Endothelial cell of umbilical vein (primary cell): ENCODE measurements at regions not wholly inside any gene's neighbourhood (a gene's known extent, or its start where the extent isn't known, plus 50 kb on each side); places are given as distances from the start of the nearest gene placed in this dataset.

Experiments
- BruUV-seq: library from RNA; stranded (reverse); fragments of 400-500 nt; replicated peaks from 2 replicates; lab custom pipeline; 2021; lab: Mats Ljungman, UMichigan
- CTCF ChIA-PET: fragments of 300-600, 350-600 bp; sonication (Branson Sonifier 250); formaldehyde crosslinking; loops from one replicate; lab custom pipeline; 2021; ENCODE audit warnings: antibody characterized with exemption, inconsistent platforms; lab: Charles Lee
- POLR2A ChIA-PET: fragments of 300-600, 350-600 bp; sonication (Branson Sonifier 250); formaldehyde crosslinking; loops from one replicate; lab custom pipeline; 2021; ENCODE audit warnings: antibody characterized with exemption, inconsistent platforms; lab: Charles Lee
- DNase-seq: peaks from one replicate; pipeline ENCODE4 v3.0.0-alpha.2; 2011; ENCODE audit warnings: low read depth, low spot score
- FAIRE-seq: peaks from 2 replicates; lab custom pipeline; 2011; peaks lifted over from hg19 to GRCh38; lab: Jason Lieb, UNC
- H2AFZ ChIP-seq: 2 replicates; pipeline ENCODE4 v1.6.0; 2012; ENCODE audit warnings: low read depth, low read length, control low read depth, inconsistent platforms
- H3K27ac ChIP-seq: 2 replicates; pipeline ENCODE4 v1.5.1; 2011; ENCODE audit warnings: low read depth, mild to moderate bottlenecking, control low read depth, low read length, moderate library complexity; ENCODE audit not compliant: insufficient read depth
- H3K27me3 ChIP-seq, 2 experiments: 2 replicates each; pipeline versions ENCODE4 v1.6.0 to v1.6.1; 2011; ENCODE audit warnings: low read length in 2 of 2, mixed read lengths in 1 of 2; ENCODE audit not compliant: control insufficient read depth in 2 of 2, insufficient read depth in 2 of 2
- H3K36me3 ChIP-seq, 2 experiments: 2 replicates in 1 of 2; 3 replicates in 1 of 2; pipeline ENCODE4 v1.5.1; 2011; ENCODE audit warnings: low read length in 2 of 2, mild to moderate bottlenecking in 1 of 2, moderate library complexity in 1 of 2; ENCODE audit not compliant: control insufficient read depth in 2 of 2, insufficient read depth in 2 of 2; ENCODE audit errors: extremely low read depth in 1 of 2
- H3K4me1 ChIP-seq: 3 replicates; pipeline ENCODE4 v1.5.1; 2011; ENCODE audit warnings: mild to moderate bottlenecking, low read length; ENCODE audit not compliant: control insufficient read depth, insufficient read depth; ENCODE audit errors: extremely low read depth
- H3K4me2 ChIP-seq: 2 replicates; pipeline ENCODE4 v1.6.1; 2011; ENCODE audit warnings: low read length, control low read depth, mixed read lengths; ENCODE audit not compliant: insufficient read depth
- H3K4me3 ChIP-seq, 3 experiments: fragments of 200-600 bp in 1 of 3; sonication (generic), shearing (Covaris generic) in 1 of 3; replicated peaks in 1 of 3; 2 replicates each; pipeline ENCODE4 v1.5.1; 2011 to 2016; ENCODE audit warnings: control low read depth in 3 of 3, low read length in 3 of 3, mild to moderate bottlenecking in 2 of 3, inconsistent platforms in 1 of 3, low read depth in 1 of 3, moderate library complexity in 1 of 3; ENCODE audit not compliant: insufficient read depth in 1 of 3
- H3K79me2 ChIP-seq: 2 replicates; pipeline ENCODE4 v1.6.0; 2012; ENCODE audit warnings: low read length, inconsistent platforms; ENCODE audit not compliant: control insufficient read depth, insufficient read depth
- H3K9ac ChIP-seq: replicated peaks from 2 replicates; pipeline ENCODE3; 2011; ENCODE audit warnings: low read length, control low read depth; ENCODE audit not compliant: insufficient read depth; ENCODE audit errors: extremely low read depth
- H3K9me1 ChIP-seq: replicated peaks from 3 replicates; pipeline ENCODE4 v1.6.0; 2011; ENCODE audit warnings: mild to moderate bottlenecking, low read length; ENCODE audit not compliant: control insufficient read depth, insufficient read depth; ENCODE audit errors: extremely low read depth
- H3K9me3 ChIP-seq: replicated peaks from 2 replicates; pipeline ENCODE4 v1.5.1; 2012; ENCODE audit warnings: low read length, inconsistent platforms; ENCODE audit not compliant: control insufficient read depth, insufficient read depth
- H4K20me1 ChIP-seq: replicated peaks from 2 replicates; pipeline ENCODE3; 2011; ENCODE audit warnings: mild to moderate bottlenecking, low read length; ENCODE audit not compliant: control insufficient read depth, insufficient read depth; ENCODE audit errors: extremely low read depth
- FOS ChIP-seq: IDR thresholded peaks from 2 replicates; pipeline ENCODE4 v1.6.1; 2011; ENCODE audit warnings: mild to moderate bottlenecking, low read length, moderate library complexity, borderline replicate concordance; ENCODE audit not compliant: insufficient read depth
- GATA2 ChIP-seq: IDR thresholded peaks from 2 replicates; pipeline ENCODE4 v1.7.0; 2011; ENCODE audit warnings: low read depth, mild to moderate bottlenecking, moderate library complexity, mixed read lengths, low read length; ENCODE audit not compliant: insufficient read length, insufficient read depth
- JUN ChIP-seq: IDR thresholded peaks from 2 replicates; pipeline ENCODE4 v1.6.1; 2011; ENCODE audit warnings: borderline replicate concordance, low read depth; ENCODE audit not compliant: insufficient read length, insufficient read depth
- MYC ChIP-seq: IDR thresholded peaks from one replicate; pipeline ENCODE4 v1.6.1; 2011; ENCODE audit warnings: mild to moderate bottlenecking, low read depth, low read length
- POLR2A ChIP-seq: IDR thresholded peaks from 2 replicates; pipeline ENCODE4 v1.6.1; 2012; ENCODE audit warnings: low read depth, mild to moderate bottlenecking, control low read depth, low read length
- POLR2AphosphoS5 ChIP-seq: IDR thresholded peaks from 2 replicates; pipeline ENCODE4 v1.6.1; 2012; ENCODE audit warnings: low read depth, mild to moderate bottlenecking, control low read depth, low read length, moderate library complexity; ENCODE audit not compliant: insufficient read depth
- dilution Hi-C: fragments of 300-500 bp; cut with MboI; formaldehyde crosslinking; loops from one replicate; pipeline ENCODE4 v1.15.0; 2019; ENCODE audit warnings: low sequenced_read_pairs; ENCODE audit not compliant: extremely low pct_ligation_motif_present
- intact Hi-C: fragments of 100-400 bp; cut with micrococcal nuclease; formaldehyde crosslinking; loops from one replicate; pipeline ENCODE4 v1.10.0; 2022
- TF ChIP-seq, protein P1 (sequence below), 2 donors: IDR thresholded peaks; 1 replicate in 1 of 2; 2 replicates in 1 of 2; pipeline ENCODE4 v1.5.1; 2011; ENCODE audit warnings: low read length in 2 of 2, mild to moderate bottlenecking in 2 of 2, moderate library complexity in 2 of 2, control low read depth in 1 of 2, inconsistent platforms in 1 of 2, low read depth in 1 of 2; ENCODE audit not compliant: insufficient read depth in 1 of 2; ENCODE audit errors: extremely low read depth in 1 of 2
- TF ChIP-seq, protein P2 (sequence below): IDR thresholded peaks from 2 replicates; pipeline ENCODE4 v1.6.1; 2011; ENCODE audit not compliant: insufficient read depth, insufficient read length

DNA sequence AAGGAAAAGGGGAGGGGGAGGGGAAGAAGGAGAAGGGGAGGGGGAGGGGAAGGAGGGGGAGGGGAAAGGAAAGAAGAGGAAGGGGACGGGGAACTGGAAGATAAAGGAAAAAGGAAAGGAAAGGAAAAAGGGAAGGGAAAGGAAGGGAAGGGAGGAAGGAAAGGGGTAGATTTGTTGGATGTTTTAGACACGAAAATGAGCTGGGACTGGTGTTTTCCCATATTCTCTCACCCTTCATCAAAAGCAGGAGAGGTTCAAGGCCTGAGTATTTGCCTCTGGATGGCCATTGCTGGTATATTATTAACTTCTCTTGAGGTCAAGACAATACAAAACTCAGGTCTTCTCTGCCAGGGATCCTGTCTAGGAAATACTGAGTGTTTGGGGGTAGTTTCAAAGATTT is 652.7 kb downstream of the ANKRD7 start:
- BruUV-seq = no TSS peak
- TF ChIP-seq POLR2AphosphoS5 (no peak), MYC (no peak), GATA2 (no peak)
- TF ChIP-seq, protein P1, sequence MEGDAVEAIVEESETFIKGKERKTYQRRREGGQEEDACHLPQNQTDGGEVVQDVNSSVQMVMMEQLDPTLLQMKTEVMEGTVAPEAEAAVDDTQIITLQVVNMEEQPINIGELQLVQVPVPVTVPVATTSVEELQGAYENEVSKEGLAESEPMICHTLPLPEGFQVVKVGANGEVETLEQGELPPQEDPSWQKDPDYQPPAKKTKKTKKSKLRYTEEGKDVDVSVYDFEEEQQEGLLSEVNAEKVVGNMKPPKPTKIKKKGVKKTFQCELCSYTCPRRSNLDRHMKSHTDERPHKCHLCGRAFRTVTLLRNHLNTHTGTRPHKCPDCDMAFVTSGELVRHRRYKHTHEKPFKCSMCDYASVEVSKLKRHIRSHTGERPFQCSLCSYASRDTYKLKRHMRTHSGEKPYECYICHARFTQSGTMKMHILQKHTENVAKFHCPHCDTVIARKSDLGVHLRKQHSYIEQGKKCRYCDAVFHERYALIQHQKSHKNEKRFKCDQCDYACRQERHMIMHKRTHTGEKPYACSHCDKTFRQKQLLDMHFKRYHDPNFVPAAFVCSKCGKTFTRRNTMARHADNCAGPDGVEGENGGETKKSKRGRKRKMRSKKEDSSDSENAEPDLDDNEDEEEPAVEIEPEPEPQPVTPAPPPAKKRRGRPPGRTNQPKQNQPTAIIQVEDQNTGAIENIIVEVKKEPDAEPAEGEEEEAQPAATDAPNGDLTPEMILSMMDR (IDR thresholded peaks at IDR 0.05; ENCODE audit: extremely low read depth in 1 of 2, insufficient read depth in 1 of 2, low read depth in 1 of 2, low read length in 2 of 2) = no peak

DNA sequence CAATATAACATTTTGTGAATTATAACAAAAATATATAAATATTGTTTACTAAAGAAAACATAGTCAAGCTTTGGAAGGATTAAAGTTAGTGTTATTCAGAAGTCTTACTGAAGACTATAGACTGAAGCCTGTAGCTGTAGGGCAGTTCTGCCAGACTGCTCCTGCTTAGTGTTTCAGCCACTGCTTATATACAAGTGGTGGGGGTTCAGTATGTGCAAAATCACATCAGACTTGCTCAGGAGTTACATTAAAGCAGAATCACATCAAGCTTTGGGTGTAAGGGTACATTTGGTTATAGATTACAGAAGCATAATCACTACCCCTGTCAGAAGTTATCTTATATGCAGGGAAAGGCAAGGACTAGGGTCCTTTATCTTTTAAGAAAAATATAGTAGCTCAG is 653.8 kb downstream of the ANKRD7 start:
- Histone ChIP-seq H3K27me3 (no peaks in the 10 kb centered on the region), H2AFZ (no peak overlapping the region), H3K9ac (no peak overlapping the region), H3K27ac (no peak overlapping the region), H3K9me1 (no peaks in the 10 kb centered on the region), H4K20me1 (no peaks in the 10 kb centered on the region), H3K4me3 (no peak overlapping the region), H3K79me2 (no peaks in the 10 kb centered on the region), H3K9me3 (no peaks in the 10 kb centered on the region), H3K4me1 (no peaks in the 10 kb centered on the region), H3K4me2 (no peak overlapping the region), H3K36me3 (no peaks in the 10 kb centered on the region)
- no TSS peak for BruUV-seq
- no peak for DNase-seq
- dilution Hi-C loops (no loop called here), intact Hi-C loops (no loop called here)
- ChIA-PET POLR2A (no interaction called here), CTCF (no interaction called here)
- TF ChIP-seq POLR2A (no peak), JUN (no peak), GATA2 (no peak), POLR2AphosphoS5 (no peak), FOS (no peak), MYC (no peak)
- TF ChIP-seq, protein P2, sequence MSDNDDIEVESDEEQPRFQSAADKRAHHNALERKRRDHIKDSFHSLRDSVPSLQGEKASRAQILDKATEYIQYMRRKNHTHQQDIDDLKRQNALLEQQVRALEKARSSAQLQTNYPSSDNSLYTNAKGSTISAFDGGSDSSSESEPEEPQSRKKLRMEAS = no peak
- FAIRE-seq = no peak

More for the DNA sequence above, 652.7 kb downstream of the ANKRD7 start:
- no peak overlapping the region for H3K9ac ChIP-seq
- ChIA-PET CTCF (no interaction called here), POLR2A (no interaction called here)
- no peak for DNase-seq
- H4K20me1 ChIP-seq = no peaks in the 10 kb centered on the region
- no peaks in the 10 kb centered on the region for H3K27me3 ChIP-seq
- intact Hi-C loops (no loop called here), dilution Hi-C loops (no loop called here)
- no peaks in the 10 kb centered on the region for H3K4me1 ChIP-seq
- H3K9me1 ChIP-seq = no peaks in the 10 kb centered on the region
- H3K4me2 ChIP-seq = no peak overlapping the region
- H3K27ac ChIP-seq = no peak overlapping the region
- no peaks in the 10 kb centered on the region for H3K9me3 ChIP-seq
- no peak overlapping the region for H2AFZ ChIP-seq
- H3K4me3 ChIP-seq = no peak overlapping the region
- H3K36me3 ChIP-seq = no peaks in the 10 kb centered on the region
- FAIRE-seq = no peak
- no peaks in the 10 kb centered on the region for H3K79me2 ChIP-seq
